Large intestine (tissue), 3 donors: ENCODE measurements at regions not wholly inside any gene's neighbourhood (a gene's known extent, or its start where the extent isn't known, plus 50 kb on each side); places are given as distances from the start of the nearest gene placed in this dataset.
"Not testable (repeated sequence)": the region's sequence is repeated elsewhere in the genome, so short reads cannot be mapped to it uniquely, and the experiment has no call there.

Experiments
- DNase-seq, 2 donors: peaks; one replicate each; pipeline versions ENCODE4 v3.0.0 to v3.0.0-alpha.2; 2013
- H3K27ac ChIP-seq: one replicate; pipeline ENCODE4 v1.5.1; 2013; ENCODE audit warnings: low read length
- H3K27me3 ChIP-seq: 2 replicates; pipeline ENCODE4 v1.6.1; 2013; ENCODE audit warnings: low read length; ENCODE audit not compliant: control insufficient read depth, insufficient read depth
- H3K36me3 ChIP-seq: 2 replicates; pipeline ENCODE4 v1.6.1; 2013; ENCODE audit warnings: low read length; ENCODE audit not compliant: control insufficient read depth, insufficient read depth
- H3K4me1 ChIP-seq: one replicate; pipeline ENCODE4 v1.6.1; 2013; ENCODE audit warnings: low read length; ENCODE audit not compliant: control insufficient read depth, insufficient read depth
- H3K4me3 ChIP-seq: one replicate; pipeline ENCODE4 v1.5.1; 2013; ENCODE audit warnings: low read length
- H3K9me3 ChIP-seq: one replicate; pipeline ENCODE4 v1.6.1; 2013; ENCODE audit warnings: mild to moderate bottlenecking, low read depth, low read length, moderate library complexity; ENCODE audit not compliant: control insufficient read depth
- WGBS: methylation state at CpG from one replicate; pipeline ENCODE4 v1.1.5; 2013; ENCODE audit warnings: low lambda C conversion rate; ENCODE audit not compliant: insufficient coverage; 5-methylcytosine and 5-hydroxymethylcytosine counted together

- H3K4me1 ChIP-seq, result not testable (repeated sequence)
- no CpG with 5 or more reads among the region's 3 CpGs for WGBS
Measured at GRCh38 chr15:22134941-22135566, 54.7 kb downstream of the OR4M2 start.

GRCh38 chr15:22137572-22137971, 57.2 kb downstream of the OR4M2 start:
- H3K36me3 ChIP-seq, H3K4me3 ChIP-seq, H3K9me3 ChIP-seq, DNase-seq, H3K4me1 ChIP-seq, H3K27ac ChIP-seq, H3K27me3 ChIP-seq: not testable (repeated sequence)
- no CpG with 5 or more reads among the region's 7 CpGs for WGBS

More at GRCh38 chr15:22134941-22135566, 54.7 kb downstream of the OR4M2 start:
- H3K27me3 ChIP-seq, H3K36me3 ChIP-seq, H3K27ac ChIP-seq, DNase-seq, H3K9me3 ChIP-seq, H3K4me3 ChIP-seq: not testable (repeated sequence)

GRCh38 chr15:22141106-22141505, 60.8 kb downstream of the OR4M2 start:
- H3K27me3 ChIP-seq, H3K4me1 ChIP-seq, DNase-seq, H3K9me3 ChIP-seq, H3K27ac ChIP-seq, H3K36me3 ChIP-seq, H3K4me3 ChIP-seq: not testable (repeated sequence)
- WGBS, result no CpG with 5 or more reads among the region's 9 CpGs

DNA sequence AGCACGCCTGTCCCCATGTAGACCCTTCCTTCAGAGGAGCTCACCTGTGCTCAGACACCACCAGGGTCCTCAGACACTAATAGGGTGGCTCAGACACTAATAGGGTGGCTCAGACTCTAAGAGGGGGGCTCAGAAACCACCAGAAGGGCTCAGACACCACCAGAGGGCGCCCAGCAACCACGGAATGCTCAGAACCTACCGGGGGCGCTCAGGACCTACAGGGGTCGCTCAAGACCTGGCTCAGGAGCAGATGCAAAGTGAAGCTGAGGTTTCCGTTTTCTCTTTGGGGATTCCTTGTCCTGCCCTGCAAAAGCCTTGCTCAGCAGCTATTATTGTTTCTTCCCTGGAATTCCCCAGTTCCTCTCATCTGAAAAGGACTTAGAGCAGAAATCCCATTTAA, 67.8 kb downstream of the OR4M2 start:
- H3K4me1 ChIP-seq, H3K4me3 ChIP-seq, H3K9me3 ChIP-seq, H3K27me3 ChIP-seq, DNase-seq, H3K27ac ChIP-seq, H3K36me3 ChIP-seq: not testable (repeated sequence)
- WGBS, result no CpG with 5 or more reads among the region's 7 CpGs

DNA sequence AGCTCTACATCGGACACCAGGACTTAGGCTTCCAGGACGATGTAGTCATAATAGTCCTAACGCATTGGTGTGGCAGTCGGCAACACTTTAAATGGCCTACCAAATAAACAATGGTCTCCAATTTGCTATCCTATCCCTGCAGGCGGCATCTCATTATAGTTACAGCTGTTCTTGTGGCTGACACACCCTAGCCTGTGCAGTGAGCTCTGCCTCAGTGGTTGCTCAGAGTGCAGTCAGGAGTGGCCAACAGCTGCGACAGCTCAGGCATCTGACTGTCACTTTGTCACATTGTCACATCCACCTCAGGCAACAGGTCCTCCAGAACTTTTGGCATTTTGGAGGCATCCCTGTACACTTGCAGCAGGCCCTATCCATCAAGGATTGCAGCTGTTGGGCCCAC, 77.9 kb downstream of the OR4M2 start:
- not testable (repeated sequence) for H3K27me3 ChIP-seq, H3K4me1 ChIP-seq, H3K36me3 ChIP-seq, H3K27ac ChIP-seq, H3K9me3 ChIP-seq, H3K4me3 ChIP-seq, DNase-seq
- WGBS, result no CpG with 5 or more reads among the region's 6 CpGs

DNA sequence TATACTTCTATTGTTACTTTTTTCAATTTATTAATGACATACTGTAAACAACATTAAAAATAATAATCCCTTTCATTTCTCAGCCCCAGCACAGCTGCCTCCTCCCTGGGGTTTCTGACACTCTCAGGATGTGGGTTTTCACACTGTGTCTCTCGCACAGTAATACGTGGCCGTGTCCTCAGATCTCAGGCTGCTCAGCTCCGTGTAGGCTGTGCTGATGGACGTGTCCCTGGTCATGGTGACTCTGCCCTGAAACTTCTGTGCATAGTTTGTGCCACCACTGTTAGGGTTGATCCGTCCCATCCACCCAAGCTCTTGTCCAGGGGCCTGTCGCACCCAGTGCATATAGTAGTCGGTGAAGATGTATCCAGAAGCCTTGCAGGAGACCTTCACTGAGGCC, 80.0 kb downstream of the OR4M2 start:
- not testable (repeated sequence) for DNase-seq, H3K4me1 ChIP-seq, H3K27ac ChIP-seq, H3K9me3 ChIP-seq, H3K27me3 ChIP-seq, H3K4me3 ChIP-seq, H3K36me3 ChIP-seq
- no CpG with 5 or more reads among the region's 8 CpGs for WGBS

DNA sequence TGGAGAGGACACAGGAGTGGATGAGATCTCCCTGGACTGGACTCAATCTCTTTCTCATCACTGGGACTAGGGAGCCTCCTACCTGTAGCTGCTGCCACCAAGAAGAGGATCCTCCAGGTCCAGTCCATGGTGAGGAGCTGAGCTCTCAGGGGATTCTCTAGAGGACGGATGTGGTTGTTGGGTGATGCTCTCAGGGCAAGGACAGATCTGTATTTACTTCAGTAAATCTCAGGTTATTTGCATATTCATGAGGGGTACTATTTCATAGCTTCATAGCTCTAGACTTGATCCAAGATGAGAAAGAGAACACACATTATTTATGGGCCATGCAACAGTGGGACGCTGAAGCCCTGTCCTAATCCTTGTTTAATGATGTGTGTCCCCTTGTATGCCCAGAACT, 80.4 kb downstream of the OR4M2 start:
- no CpG with 5 or more reads among the region's 2 CpGs for WGBS
- not testable (repeated sequence) for H3K27ac ChIP-seq, H3K36me3 ChIP-seq, H3K27me3 ChIP-seq, H3K4me1 ChIP-seq, H3K9me3 ChIP-seq, H3K4me3 ChIP-seq, DNase-seq

DNA sequence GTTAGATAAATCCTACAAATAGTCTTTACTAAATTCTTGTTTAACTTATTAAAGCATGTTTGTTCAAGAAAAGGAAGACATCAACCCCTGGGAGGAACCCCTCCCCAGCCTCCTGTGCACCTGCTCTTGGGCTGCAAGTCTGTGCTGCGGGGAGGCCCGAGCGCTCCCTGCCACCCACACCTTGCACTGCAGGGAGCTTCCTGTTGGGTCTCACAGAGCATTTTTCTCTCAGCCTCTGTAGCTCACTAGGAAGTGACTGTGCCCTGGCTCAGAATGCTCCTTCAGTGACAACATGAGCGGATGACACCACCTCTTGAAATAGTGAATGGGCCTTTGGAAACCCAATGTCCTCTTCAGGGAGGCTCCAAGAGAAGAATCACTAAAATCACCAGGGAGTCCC, 81.1 kb downstream of the OR4M2 start:
- no CpG with 5 or more reads among the region's 4 CpGs for WGBS
- DNase-seq, H3K27me3 ChIP-seq, H3K36me3 ChIP-seq, H3K9me3 ChIP-seq, H3K4me1 ChIP-seq, H3K4me3 ChIP-seq, H3K27ac ChIP-seq: not testable (repeated sequence)

- H3K9me3 ChIP-seq, H3K4me1 ChIP-seq, H3K27ac ChIP-seq, H3K36me3 ChIP-seq, H3K4me3 ChIP-seq, DNase-seq, H3K27me3 ChIP-seq: not testable (repeated sequence)
- no CpG with 5 or more reads among the region's 5 CpGs for WGBS
Measured at GRCh38 chr15:22163715-22164114, 83.4 kb downstream of the OR4M2 start.

- not testable (repeated sequence) for H3K4me3 ChIP-seq, H3K27me3 ChIP-seq, H3K9me3 ChIP-seq, DNase-seq, H3K36me3 ChIP-seq, H3K4me1 ChIP-seq, H3K27ac ChIP-seq
- no CpG with 5 or more reads among the region's 3 CpGs for WGBS
Measured at GRCh38 chr15:22167521-22167920, 87.2 kb downstream of the OR4M2 start.
